Osteocyte (in vitro differentiated cells): ENCODE measurements at regions not wholly inside any gene's neighbourhood (a gene's known extent, or its start where the extent isn't known, plus 50 kb on each side); places are given as distances from the start of the nearest gene placed in this dataset.

ENCODE experiments used
- DNase-seq: peaks from one replicate; pipeline ENCODE4 v3.0.0; 2021; ENCODE audit warnings: mixed read lengths; ENCODE audit not compliant: unreplicated experiment; ENCODE audit errors: extremely low spot score
- H3K27ac Mint-ChIP-seq: one replicate; pipeline ENCODE4 v1.8.0; 2021; ENCODE audit warnings: mild to moderate bottlenecking, mixed read lengths; ENCODE audit not compliant: unreplicated experiment
- H3K27me3 Mint-ChIP-seq: one replicate; pipeline ENCODE4 v1.8.0; 2021; ENCODE audit warnings: mixed read lengths; ENCODE audit not compliant: unreplicated experiment
- H3K36me3 Mint-ChIP-seq: one replicate; pipeline ENCODE4 v1.8.0; 2021; ENCODE audit warnings: mixed read lengths; ENCODE audit not compliant: unreplicated experiment
- H3K4me1 Mint-ChIP-seq: one replicate; pipeline ENCODE4 v1.8.0; 2021; ENCODE audit warnings: mixed read lengths; ENCODE audit not compliant: unreplicated experiment
- H3K4me3 Mint-ChIP-seq: one replicate; pipeline ENCODE4 v1.8.0; 2021; ENCODE audit warnings: mild to moderate bottlenecking, moderate library complexity, mixed read lengths; ENCODE audit not compliant: unreplicated experiment
- H3K9me3 Mint-ChIP-seq: one replicate; pipeline ENCODE4 v1.8.0; 2021; ENCODE audit warnings: mixed read lengths; ENCODE audit not compliant: unreplicated experiment
- CTCF ChIP-seq: fragments of 200-600 bp; sonication (generic); IDR thresholded peaks from 2 replicates; pipeline ENCODE4 v1.5.0; 2021; ENCODE audit warnings: antibody characterized with exemption, mild to moderate bottlenecking, moderate library complexity

DNA sequence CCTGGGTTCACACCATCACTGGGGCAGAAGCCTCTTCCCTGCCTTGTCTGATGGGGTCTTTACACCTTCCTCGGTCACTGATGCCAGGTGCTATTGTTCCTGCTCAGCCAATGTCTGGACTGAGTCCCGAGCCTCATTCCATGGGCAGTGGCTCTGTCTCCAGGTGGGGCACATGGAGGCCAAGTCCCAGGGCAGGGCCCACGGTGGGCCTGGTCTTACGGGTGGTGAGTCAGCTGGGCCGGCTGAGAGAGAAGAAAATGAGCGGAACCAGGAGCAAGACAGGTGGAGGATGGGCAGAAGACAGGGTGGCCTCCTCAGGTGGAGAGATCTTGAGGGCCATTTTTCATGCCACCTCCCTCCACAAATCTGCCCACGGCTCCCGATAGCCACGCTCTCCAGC is 131.7 kb upstream of the FAM20C start:
- H3K27ac Mint-ChIP-seq, result no peak overlapping the region
- no peaks in the 10 kb centered on the region for H3K36me3 Mint-ChIP-seq
- no peaks in the 10 kb centered on the region for H3K9me3 Mint-ChIP-seq
- peaks cover 6% of the 10 kb centered on the region for H3K27me3 Mint-ChIP-seq
- TF ChIP-seq CTCF, result no peak
- DNase-seq, result no peak
- H3K4me1 Mint-ChIP-seq, result peaks cover 16% of the 10 kb centered on the region
- H3K4me3 Mint-ChIP-seq, result no peak overlapping the region

- peaks cover 4% of the 10 kb centered on the region for H3K27me3 Mint-ChIP-seq
- no peak overlapping the region for H3K4me3 Mint-ChIP-seq
- no peak for TF ChIP-seq CTCF
- no peaks in the 10 kb centered on the region for H3K9me3 Mint-ChIP-seq
- no peak for DNase-seq
- H3K36me3 Mint-ChIP-seq, result no peaks in the 10 kb centered on the region
- H3K4me1 Mint-ChIP-seq, result peaks cover 16% of the 10 kb centered on the region
- no peak overlapping the region for H3K27ac Mint-ChIP-seq
These were observed 131.3 kb upstream of the FAM20C start for GRCh38 chr7:61111-61510.

DNA sequence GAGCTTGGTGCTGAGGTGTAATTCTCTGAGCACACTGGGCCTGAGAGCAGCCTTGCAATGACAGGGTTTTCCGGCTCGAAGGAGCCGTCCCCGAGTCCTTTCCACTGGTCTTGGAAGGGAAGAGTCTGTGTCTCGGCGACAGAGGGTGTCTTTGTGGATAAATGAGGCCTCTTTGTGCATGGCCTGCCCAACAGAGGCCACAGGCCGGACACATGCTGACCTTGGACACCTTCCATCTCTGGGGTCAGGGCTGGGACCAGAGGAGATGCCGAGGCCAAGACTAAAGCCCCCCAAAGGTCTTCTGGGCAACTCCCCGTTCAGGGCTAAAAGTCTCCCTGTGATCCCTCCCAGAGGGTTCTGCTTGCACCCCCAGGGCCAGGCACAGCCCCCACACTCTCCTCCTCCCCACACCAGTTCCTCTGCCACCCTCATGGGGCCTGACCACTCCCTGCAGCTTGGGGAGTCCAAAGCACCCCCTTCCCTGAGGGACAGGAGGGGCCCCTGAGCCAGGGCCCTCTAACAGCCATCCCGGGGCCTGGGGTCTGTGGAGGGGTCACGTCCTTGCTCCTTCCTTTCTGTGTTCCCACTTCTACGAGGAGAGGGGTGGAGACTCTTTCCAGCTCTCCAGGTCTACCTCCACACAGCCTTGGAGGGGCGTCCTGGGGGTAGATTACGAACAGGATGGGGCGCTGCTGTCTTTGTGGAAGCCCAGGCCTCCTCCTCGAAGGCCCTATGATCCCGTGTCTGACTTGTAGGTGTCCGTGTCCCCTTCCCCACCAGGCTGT is 130.6 kb upstream of the FAM20C start:
- Mint-ChIP-seq H3K27me3 (no peaks in the 10 kb centered on the region), H3K4me1 (peaks cover 16% of the 10 kb centered on the region)
- DNase-seq, result no peak

GRCh38 chr7:62361-63116 is 129.8 kb upstream of the FAM20C start:
- Mint-ChIP-seq H3K9me3 (no peaks in the 10 kb centered on the region), H3K27ac (no peak overlapping the region), H3K36me3 (no peaks in the 10 kb centered on the region), H3K4me1 (peaks cover 16% of the 10 kb centered on the region), H3K27me3 (no peaks in the 10 kb centered on the region), H3K4me3 (no peak overlapping the region)
- TF ChIP-seq CTCF, result no peak
- DNase-seq, result no peak

More for the DNA sequence above, 130.6 kb upstream of the FAM20C start:
- H3K27ac Mint-ChIP-seq, result no peak overlapping the region
- H3K36me3 Mint-ChIP-seq, result no peaks in the 10 kb centered on the region
- H3K4me3 Mint-ChIP-seq, result no peak overlapping the region
- TF ChIP-seq CTCF, result no peak
- no peaks in the 10 kb centered on the region for H3K9me3 Mint-ChIP-seq

GRCh38 chr7:63117-63480 is 129.3 kb upstream of the FAM20C start:
- DNase-seq, result no peak

More at GRCh38 chr7:63117-63480, 129.3 kb upstream of the FAM20C start:
- H3K9me3 Mint-ChIP-seq, result no peaks in the 10 kb centered on the region
- TF ChIP-seq CTCF, result no peak
- no peak overlapping the region for H3K4me3 Mint-ChIP-seq
- no peaks in the 10 kb centered on the region for H3K27me3 Mint-ChIP-seq
- H3K4me1 Mint-ChIP-seq, result peaks cover 16% of the 10 kb centered on the region
- no peaks in the 10 kb centered on the region for H3K36me3 Mint-ChIP-seq
- H3K27ac Mint-ChIP-seq, result no peak overlapping the region
